GM18511 (cell line): ENCODE measurements at regions not wholly inside any gene's neighbourhood (a gene's known extent, or its start where the extent isn't known, plus 50 kb on each side); places are given as distances from the start of the nearest gene placed in this dataset.
"Not testable (repeated sequence)": the region's sequence is repeated elsewhere in the genome, so short reads cannot be mapped to it uniquely, and the experiment has no call there.

Source experiments
- ATAC-seq: cut with Tn5 transposase; IDR thresholded peaks from one replicate; pipeline ENCODE4 v1.9.1; 2021; ENCODE audit warnings: mild to moderate bottlenecking, moderate library complexity; ENCODE audit not compliant: unreplicated experiment

- ATAC-seq: no peak
Measured at GRCh38 chr4:138408758-138409157, 166.6 kb upstream of the SLC7A11 start.

GRCh38 chr4:138407329-138407728, 165.2 kb upstream of the SLC7A11 start:
- ATAC-seq: no peak

GRCh38 chr4:138406876-138407275, 164.7 kb upstream of the SLC7A11 start:
- ATAC-seq: no peak

GRCh38 chr4:138405934-138406567, 163.9 kb upstream of the SLC7A11 start:
- peak; percentile 76 for ATAC-seq

GRCh38 chr4:138405466-138405891, 163.3 kb upstream of the SLC7A11 start:
- peak; percentile 78 for ATAC-seq

GRCh38 chr4:138404801-138405200, 162.7 kb upstream of the SLC7A11 start:
- ATAC-seq: no peak

GRCh38 chr4:138404251-138404650, 162.1 kb upstream of the SLC7A11 start:
- ATAC-seq: no peak

- no peak for ATAC-seq
Measured at GRCh38 chr4:138401334-138401733, 159.2 kb upstream of the SLC7A11 start.

- ATAC-seq: no peak
Measured at GRCh38 chr4:138400543-138400942, 158.4 kb upstream of the SLC7A11 start.

- ATAC-seq: no peak
Measured at GRCh38 chr4:138400066-138400465, 157.9 kb upstream of the SLC7A11 start.

GRCh38 chr4:138399081-138399480, 156.9 kb upstream of the SLC7A11 start:
- ATAC-seq: no peak

- no peak for ATAC-seq
Measured at GRCh38 chr4:138398322-138398721, 156.2 kb upstream of the SLC7A11 start.

GRCh38 chr4:138393886-138394610, 151.9 kb upstream of the SLC7A11 start:
- no peak for ATAC-seq

GRCh38 chr4:138392751-138393308, 150.7 kb upstream of the SLC7A11 start:
- ATAC-seq: peak; percentile 76

- ATAC-seq: no peak
Measured at GRCh38 chr4:138389976-138390685, 148.0 kb upstream of the SLC7A11 start.

- no peak for ATAC-seq
Measured at GRCh38 chr4:138374947-138375346, 132.8 kb upstream of the SLC7A11 start.

- ATAC-seq: no peak
Measured at GRCh38 chr4:138367942-138368341, 125.8 kb upstream of the SLC7A11 start.

- not testable (repeated sequence) for ATAC-seq
Measured at GRCh38 chr4:138352446-138352845, 110.3 kb upstream of the SLC7A11 start.

GRCh38 chr4:138348055-138348454, 105.9 kb upstream of the SLC7A11 start:
- peak; percentile 75 for ATAC-seq

- ATAC-seq: no peak
Measured at GRCh38 chr4:138347561-138347960, 105.4 kb upstream of the SLC7A11 start.

GRCh38 chr4:138344851-138345250, 102.7 kb upstream of the SLC7A11 start:
- ATAC-seq: no peak

- ATAC-seq: no peak
Measured at GRCh38 chr4:138344054-138344453, 101.9 kb upstream of the SLC7A11 start.
